SKM-1 (cell line): ENCODE measurements at regions not wholly inside any gene's neighbourhood (a gene's known extent, or its start where the extent isn't known, plus 50 kb on each side); places are given as distances from the start of the nearest gene placed in this dataset.
"Not testable (repeated sequence)": the region's sequence is repeated elsewhere in the genome, so short reads cannot be mapped to it uniquely, and the experiment has no call there.

Experiments used
- DNase-seq: peaks from one replicate; lab custom pipeline; 2025; ENCODE audit not compliant: unreplicated experiment; lab: John Stamatoyannopoulos, UW

- no peak for DNase-seq
These were observed 239.7 kb downstream of the FGF9 start for GRCh38 chr13:21910546-21910945.

GRCh38 chr13:21911646-21912298, 240.9 kb downstream of the FGF9 start:
- DNase-seq, result no peak

- DNase-seq, result peak; percentile 26
These were observed 242.1 kb downstream of the FGF9 start for GRCh38 chr13:21913010-21913409.

GRCh38 chr13:21917086-21918015, 246.5 kb downstream of the FGF9 start:
- DNase-seq, result no peak

- DNase-seq, result not testable (repeated sequence)
These were observed 249.9 kb downstream of the FGF9 start for GRCh38 chr13:21920802-21921201.

GRCh38 chr13:21924958-21925357, 254.1 kb downstream of the FGF9 start:
- DNase-seq, result no peak

GRCh38 chr13:21925720-21926119, 254.8 kb downstream of the FGF9 start:
- no peak for DNase-seq

GRCh38 chr13:21929400-21929799, 258.5 kb downstream of the FGF9 start:
- no peak for DNase-seq

- DNase-seq, result no peak
These were observed 259.7 kb downstream of the FGF9 start for GRCh38 chr13:21930536-21930935.

GRCh38 chr13:21932578-21932977, 261.7 kb downstream of the FGF9 start:
- DNase-seq, result no peak

- no peak for DNase-seq
These were observed 262.1 kb downstream of the FGF9 start for GRCh38 chr13:21932996-21933395.

- no peak for DNase-seq
These were observed 263.4 kb downstream of the FGF9 start for GRCh38 chr13:21934284-21934683.

- DNase-seq, result no peak
These were observed 265.8 kb downstream of the FGF9 start for GRCh38 chr13:21936674-21937073.

GRCh38 chr13:21938168-21938567, 267.3 kb downstream of the FGF9 start:
- DNase-seq, result no peak

- no peak for DNase-seq
These were observed 267.8 kb downstream of the FGF9 start for GRCh38 chr13:21938636-21939035.

GRCh38 chr13:21942061-21942460, 271.2 kb downstream of the FGF9 start:
- no peak for DNase-seq

GRCh38 chr13:21944610-21945009, 273.7 kb downstream of the FGF9 start:
- DNase-seq, result no peak

- no peak for DNase-seq
These were observed 274.3 kb downstream of the FGF9 start for GRCh38 chr13:21945195-21945594.

- DNase-seq, result no peak
These were observed 276.1 kb downstream of the FGF9 start for GRCh38 chr13:21946964-21947363.

GRCh38 chr13:21948769-21949474, 278.0 kb downstream of the FGF9 start:
- DNase-seq, result no peak

GRCh38 chr13:21949818-21950429, 279.1 kb downstream of the FGF9 start:
- DNase-seq, result no peak
